Bronchial epithelial cell (primary cell): ENCODE measurements at regions not wholly inside any gene's neighbourhood (a gene's known extent, or its start where the extent isn't known, plus 50 kb on each side); places are given as distances from the start of the nearest gene placed in this dataset.

Experiments
- DNase-seq: peaks from one replicate; pipeline ENCODE4 v3.0.0-alpha.2; 2010; ENCODE audit warnings: low read depth
- FAIRE-seq: peaks from 2 replicates; lab custom pipeline; 2011; peaks lifted over from hg19 to GRCh38; lab: Jason Lieb, UNC
- H3K27me3 ChIP-seq: 2 replicates; pipeline ENCODE4 v1.5.1; 2011; ENCODE audit warnings: low read length; ENCODE audit not compliant: control insufficient read depth, insufficient read depth
- H3K36me3 ChIP-seq: 2 replicates; pipeline ENCODE4 v1.5.1; 2011; ENCODE audit warnings: low read length; ENCODE audit not compliant: control insufficient read depth, insufficient read depth
- H3K4me3 ChIP-seq: 2 replicates; pipeline ENCODE4 v1.5.1; 2011; ENCODE audit warnings: mild to moderate bottlenecking, low read depth, low read length, control low read depth
- CTCF ChIP-seq: IDR thresholded peaks from 2 replicates; pipeline ENCODE4 v1.5.1; 2011; ENCODE audit warnings: mild to moderate bottlenecking, moderate library complexity, low read length, control low read depth, inconsistent platforms; ENCODE audit not compliant: insufficient read depth, severe bottlenecking

GRCh38 chr4:15144249-15144966, 142.1 kb downstream of the CPEB2 start:
- no peak for FAIRE-seq
- no peak overlapping the region for H3K4me3 ChIP-seq
- no peaks in the 10 kb centered on the region for H3K27me3 ChIP-seq
- DNase-seq = no peak
- no peaks in the 10 kb centered on the region for H3K36me3 ChIP-seq
- TF ChIP-seq CTCF = no peak

GRCh38 chr4:15144967-15145295, 142.7 kb downstream of the CPEB2 start:
- no peaks in the 10 kb centered on the region for H3K27me3 ChIP-seq
- TF ChIP-seq CTCF = no peak
- H3K4me3 ChIP-seq = no peak overlapping the region
- DNase-seq (no peak), FAIRE-seq (no peak)
- H3K36me3 ChIP-seq = no peaks in the 10 kb centered on the region

GRCh38 chr4:15145709-15146108, 143.4 kb downstream of the CPEB2 start:
- FAIRE-seq (no peak), DNase-seq (no peak)
- Histone ChIP-seq H3K4me3 (no peak overlapping the region), H3K36me3 (no peaks in the 10 kb centered on the region), H3K27me3 (no peaks in the 10 kb centered on the region)
- TF ChIP-seq CTCF = no peak

GRCh38 chr4:15147714-15148113, 145.4 kb downstream of the CPEB2 start:
- Histone ChIP-seq H3K36me3 (no peaks in the 10 kb centered on the region), H3K27me3 (no peaks in the 10 kb centered on the region), H3K4me3 (no peak overlapping the region)
- no peak for FAIRE-seq
- DNase-seq = no peak
- TF ChIP-seq CTCF = no peak

- FAIRE-seq (no peak), DNase-seq (no peak)
- H3K27me3 ChIP-seq = no peaks in the 10 kb centered on the region
- TF ChIP-seq CTCF = no peak
- no peaks in the 10 kb centered on the region for H3K36me3 ChIP-seq
- no peak overlapping the region for H3K4me3 ChIP-seq
These were observed 145.9 kb downstream of the CPEB2 start for GRCh38 chr4:15148199-15148598.

GRCh38 chr4:15148691-15149090, 146.4 kb downstream of the CPEB2 start:
- FAIRE-seq (no peak), DNase-seq (no peak)
- H3K27me3 ChIP-seq = no peaks in the 10 kb centered on the region
- TF ChIP-seq CTCF = no peak
- H3K4me3 ChIP-seq = no peak overlapping the region
- H3K36me3 ChIP-seq = no peaks in the 10 kb centered on the region
